ENCODE measurements at regions not wholly inside any gene's neighbourhood (a gene's known extent, or its start where the extent isn't known, plus 50 kb on each side); places are given as distances from the start of the nearest gene placed in this dataset.
"Not testable (repeated sequence)": the region's sequence is repeated elsewhere in the genome, so short reads cannot be mapped to it uniquely, and the experiment has no call there.

DNA sequence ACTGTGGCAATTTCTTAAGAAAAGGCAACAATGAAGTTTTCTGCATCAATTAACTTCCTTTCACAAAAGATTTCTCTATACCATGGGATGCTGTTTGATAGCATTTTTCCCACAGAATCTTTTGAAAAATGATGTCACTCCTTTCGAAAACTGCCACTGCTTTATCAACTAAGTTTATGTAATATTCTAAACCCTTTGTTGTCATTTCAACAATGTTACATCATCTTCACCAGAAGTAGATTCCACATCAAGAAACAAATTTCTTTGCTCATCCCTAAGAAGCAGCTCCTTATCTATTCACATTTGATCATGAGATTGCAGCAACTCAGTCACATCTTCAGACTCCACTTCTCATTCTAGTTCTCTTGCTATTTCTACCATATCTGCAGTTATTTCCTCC lies 116.1 kb upstream of the KCND3 start:
- DNase-seq, result no peak

DNA sequence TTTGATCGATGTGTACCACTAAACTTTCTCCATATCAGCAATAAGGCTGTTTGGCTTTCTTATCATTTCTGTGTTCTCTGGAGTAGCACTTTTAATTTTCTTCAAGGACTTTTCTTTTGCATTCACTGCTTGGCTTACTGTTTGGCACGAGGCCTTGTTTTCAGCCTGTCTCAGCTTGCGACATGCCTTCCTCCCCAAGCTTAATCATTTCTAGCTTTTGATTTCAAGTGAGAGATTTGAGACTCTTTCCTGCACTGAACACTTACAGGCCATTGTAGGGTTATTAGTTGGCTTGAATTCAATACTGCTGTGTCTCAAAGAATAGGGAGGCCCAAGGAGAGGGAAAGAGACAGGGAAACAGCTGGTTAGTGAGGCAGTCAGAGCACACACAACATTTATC lies 120.6 kb upstream of the KCND3 start:
- DNase-seq, result no peak

DNA sequence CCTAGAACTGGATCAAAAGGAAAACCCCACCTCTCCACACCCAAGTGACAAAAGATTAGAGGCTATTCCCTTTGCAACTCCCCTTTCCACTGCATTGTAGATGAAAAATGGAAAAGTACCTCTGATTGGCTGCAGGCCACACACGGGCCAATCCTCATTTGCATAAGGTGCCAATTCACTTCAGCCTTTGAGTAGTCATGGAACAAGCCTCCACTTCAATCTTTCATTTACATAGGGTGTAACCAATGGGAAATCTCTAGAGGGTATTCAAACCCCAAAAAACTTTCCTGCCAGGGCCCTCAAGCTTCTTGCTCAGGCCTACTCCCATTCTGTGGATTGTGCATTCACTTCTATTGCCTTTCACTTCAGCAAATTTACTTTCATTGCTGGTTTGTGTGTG lies 122.3 kb upstream of the KCND3 start:
- DNase-seq, result no peak

DNA sequence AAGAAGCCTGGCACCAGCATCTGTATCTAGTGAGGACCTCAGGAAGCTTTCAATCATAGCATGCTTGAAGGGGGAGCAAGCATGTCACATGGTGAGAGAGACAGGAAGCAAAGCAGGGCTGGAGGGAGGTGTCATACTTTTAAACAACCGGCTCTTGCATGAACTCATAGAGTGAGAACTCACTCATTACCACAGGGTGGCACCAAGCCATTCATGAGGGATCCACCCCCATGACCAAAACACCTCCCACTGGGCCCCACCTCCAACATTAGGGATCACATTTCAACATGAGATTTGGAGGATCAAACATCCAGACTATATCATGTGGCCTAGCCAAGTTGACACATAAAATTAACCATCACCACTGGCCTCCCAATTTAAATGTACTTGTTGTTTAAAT lies 125.1 kb upstream of the KCND3 start:
- DNase-seq, result no peak

DNA sequence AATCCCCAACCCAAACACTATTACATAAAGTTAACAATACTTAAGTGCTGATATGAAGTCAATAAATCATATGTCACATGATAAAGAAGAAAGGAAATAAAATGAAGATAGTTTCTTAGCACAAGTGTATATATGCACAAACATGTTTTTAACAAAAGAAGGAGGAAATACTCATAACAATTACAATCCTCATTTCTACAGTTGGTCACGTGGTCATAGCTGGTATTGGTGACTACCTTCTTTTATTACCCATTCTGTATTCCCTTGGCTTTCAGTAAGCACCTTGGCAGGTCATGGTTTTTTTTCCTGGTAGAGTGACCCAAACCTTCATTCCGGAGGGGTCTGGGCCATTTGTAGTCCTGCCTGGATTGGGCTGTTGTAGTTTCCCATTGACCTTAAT lies 137.1 kb upstream of the KCND3 start:
- no peak for DNase-seq

DNA sequence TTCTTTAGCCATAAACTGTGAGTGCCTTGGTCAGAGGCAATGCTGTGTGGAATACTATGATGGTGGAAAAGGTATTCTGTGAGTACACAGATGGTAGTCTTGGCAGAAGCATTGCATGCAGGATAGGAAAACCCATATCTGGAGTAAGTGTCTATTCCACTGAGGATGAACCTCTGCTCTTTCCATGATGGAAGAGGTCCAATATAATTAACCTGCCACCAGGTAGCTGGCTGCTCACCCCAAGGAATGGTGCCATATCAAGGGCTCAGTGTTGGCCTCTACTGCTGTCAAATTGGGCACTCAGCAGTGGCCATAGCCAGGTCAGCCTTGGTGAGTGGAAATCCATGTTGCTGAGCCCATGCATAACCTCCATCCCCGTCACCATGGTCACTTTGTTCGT lies 138.1 kb upstream of the KCND3 start:
- not testable (repeated sequence) for DNase-seq

DNA sequence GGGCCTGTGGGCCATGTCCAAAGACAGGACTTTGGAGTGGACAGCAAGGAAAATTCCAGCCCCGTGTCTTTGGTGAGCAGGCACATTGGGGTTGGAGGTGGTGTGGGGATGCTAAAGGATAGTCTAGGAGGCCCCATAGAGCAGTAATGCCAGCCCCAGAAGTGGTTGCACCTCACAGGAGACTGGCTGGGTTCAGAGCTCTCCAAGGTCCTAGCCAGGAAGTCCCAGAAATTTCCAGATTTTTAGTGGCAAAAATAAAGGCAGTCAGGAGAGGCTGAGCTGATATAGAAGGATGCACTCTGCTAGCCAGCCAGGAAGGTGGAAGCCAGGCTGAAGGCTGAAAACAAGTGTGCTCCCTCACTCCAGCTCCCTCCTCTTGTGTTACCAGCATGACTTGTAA lies 144.0 kb upstream of the KCND3 start:
- DNase-seq, result no peak

DNA sequence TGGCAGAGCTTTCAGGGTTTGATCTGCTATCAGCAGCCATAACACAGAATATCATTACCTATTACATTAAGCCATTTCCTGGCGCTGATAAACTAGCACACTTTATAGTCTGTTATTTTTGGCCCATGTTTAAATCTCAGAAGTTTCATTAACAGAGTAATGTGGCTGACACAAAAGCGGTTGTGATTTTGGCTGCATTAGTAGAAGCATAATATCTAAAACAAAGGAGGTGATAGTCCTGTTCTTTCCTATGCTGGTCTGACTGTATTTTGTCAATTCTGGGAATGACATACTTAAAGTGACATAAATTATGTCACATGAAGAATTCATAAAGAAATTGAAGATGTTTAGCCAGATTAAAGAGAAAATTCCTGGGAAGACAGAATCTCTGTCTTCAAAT lies 151.3 kb upstream of the KCND3 start:
- DNase-seq, result no peak

DNA sequence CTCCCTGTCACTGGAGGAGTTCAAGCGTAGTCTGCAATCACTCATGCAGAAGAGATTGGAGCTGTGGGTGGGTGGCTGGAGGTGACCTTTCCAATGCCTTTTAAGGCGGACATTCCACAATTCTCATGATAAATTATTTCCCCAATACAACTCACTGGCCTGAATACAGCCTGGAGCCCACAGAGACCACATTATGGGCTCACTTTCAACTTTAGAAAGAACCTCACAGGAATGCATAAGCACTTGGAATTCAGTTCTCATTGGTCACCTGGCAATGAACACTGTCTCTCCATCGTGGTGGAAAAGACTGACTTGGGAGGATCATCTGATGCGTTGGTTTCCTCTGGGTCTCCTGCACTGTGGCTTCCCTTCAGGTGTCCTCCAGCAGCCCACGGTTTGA lies 151.8 kb upstream of the KCND3 start:
- no peak for DNase-seq

DNA sequence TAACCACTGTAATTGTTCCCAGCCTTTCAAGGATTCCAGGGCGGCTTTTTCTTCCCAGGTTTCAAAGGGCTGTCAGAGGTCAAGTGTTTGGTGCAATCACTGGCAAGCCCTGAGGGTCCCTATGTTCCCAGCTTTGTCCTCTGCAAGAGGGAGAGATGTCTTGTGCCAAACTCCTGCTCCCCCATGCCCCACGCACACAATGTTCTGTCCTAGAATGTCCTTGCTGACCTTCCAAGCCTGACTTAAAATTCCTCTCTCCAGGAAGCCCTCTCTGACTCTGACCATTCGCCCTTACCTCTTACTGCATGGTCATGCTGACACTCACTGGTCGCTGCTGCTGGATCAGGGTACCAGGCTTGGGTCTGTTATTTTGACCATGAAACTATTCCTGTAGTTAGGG lies 152.5 kb upstream of the KCND3 start:
- DNase-seq, result no peak

DNA sequence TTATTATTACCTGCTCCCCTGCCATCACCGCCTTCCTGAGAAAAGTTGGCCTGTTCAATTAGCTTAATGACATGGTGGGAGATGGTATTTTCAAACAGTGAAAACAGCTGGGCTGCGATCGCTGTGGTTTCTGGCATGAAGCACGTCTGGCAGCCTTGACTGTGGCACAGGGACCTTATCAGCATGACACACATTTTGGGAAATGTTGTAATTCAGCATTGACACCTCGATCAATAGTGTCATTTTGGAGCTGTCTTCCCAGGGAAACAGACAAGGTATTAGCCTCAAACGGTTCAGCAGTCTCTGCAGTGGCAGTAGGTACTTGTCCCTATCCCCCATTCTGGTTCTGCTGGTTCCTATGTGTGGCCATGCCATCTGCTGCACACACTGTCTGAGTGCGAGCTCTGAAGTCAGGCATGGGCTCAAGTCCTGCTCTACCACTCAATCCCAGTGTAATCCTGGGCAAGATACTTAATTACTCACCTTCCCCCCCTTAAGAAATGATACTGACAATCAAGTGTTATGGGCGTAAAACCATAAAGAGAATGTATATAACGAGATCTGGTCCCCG lies 154.5 kb upstream of the KCND3 start:
- DNase-seq, result no peak

DNA sequence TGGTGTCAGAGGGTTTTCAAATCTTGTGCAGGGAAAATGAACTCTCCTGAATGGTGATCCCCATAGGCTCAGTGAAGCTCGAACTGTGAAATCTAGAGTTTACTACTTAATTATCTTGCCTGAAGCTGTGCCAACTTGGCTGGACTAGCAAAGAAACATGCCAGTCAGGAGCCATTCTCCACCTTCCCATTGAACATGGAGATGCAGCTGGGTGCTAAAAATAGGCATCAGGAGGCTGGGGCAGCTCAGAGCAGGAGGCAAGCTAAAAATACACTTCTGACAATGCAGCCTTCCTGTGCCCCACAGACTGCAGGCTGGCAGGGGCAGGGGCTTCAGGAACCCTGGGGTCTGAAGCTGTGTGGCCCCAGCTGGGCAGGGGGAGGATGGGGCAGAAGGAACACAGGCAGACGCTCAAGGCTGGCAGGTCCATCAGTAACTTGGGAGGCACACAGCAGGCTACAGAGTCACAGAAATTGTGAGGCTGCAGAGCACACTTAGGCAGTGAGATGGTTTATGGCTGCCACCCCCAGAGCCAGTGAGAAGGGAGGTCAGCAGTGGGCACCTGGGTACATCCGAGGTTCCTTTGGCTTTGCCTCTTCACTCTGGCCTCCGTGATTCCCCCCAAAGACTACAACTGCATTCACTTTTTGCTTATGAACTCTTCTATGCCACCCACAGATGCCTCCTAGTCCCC lies 155.4 kb upstream of the KCND3 start:
- no peak for DNase-seq

DNA sequence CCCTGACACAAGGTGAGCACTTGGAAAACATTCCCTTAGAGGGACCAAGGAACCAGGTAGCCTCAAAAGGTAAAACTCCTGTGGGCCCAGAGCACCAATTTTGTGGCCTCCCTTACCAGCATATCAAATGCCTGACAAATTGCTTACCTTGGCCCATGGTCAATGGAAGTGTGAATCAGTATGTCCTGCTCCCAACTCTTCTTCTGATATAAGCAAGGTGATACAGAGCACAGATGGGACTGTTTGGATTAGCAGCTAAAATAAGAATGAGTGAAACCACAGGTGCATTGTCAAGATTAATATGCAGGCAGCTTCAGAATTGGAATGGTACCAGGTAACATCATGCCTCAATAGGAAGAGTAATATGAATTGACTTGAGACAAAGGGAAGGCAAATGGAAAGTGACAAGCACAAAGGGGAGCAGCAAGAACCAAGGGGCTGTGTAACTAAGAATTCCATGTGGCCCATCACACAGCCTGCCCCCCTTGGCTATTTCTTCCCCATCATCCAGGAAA lies 156.8 kb upstream of the KCND3 start:
- DNase-seq, result no peak

DNA sequence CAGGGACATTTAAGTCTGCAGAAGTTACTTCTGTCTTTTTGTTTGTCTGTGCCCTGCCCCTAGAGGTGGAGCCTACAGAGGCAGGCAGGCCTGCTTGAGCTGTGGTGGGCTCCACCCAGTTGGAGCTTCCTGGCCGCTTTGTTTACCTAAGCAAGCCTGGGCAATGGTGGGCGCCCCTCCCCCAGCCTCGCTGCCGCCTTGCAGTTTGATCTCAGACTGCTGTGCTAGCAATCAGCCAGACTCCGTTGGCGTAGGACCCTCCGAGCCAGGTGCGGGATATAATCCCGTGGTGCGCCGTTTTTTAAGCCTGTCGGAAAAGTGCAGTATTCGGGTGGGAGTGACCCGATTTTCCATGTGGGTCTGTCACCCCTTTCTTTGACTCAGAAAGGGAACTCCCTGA lies 170.7 kb upstream of the KCND3 start:
- DNase-seq, result not testable (repeated sequence)

DNA sequence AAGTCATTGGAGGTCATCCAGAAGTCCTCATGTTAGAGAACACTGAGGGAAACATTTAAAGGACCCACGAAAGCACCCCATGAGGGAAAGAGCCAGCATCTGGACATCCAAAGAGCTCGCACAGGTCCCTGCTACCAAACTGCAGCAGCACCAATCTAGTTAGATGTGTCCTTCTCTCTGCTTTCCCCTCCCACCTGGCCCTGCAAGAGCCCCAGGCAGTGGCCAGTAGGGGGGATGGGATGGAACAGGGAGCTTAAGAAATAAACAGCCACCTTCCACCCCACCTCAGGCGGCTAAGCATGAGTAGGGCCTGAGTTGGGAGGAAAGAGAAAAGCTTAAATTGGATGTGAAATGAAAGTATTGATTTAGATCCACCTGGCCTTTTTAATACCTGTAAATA lies 175.9 kb upstream of the KCND3 start:
- DNase-seq, result no peak

DNA sequence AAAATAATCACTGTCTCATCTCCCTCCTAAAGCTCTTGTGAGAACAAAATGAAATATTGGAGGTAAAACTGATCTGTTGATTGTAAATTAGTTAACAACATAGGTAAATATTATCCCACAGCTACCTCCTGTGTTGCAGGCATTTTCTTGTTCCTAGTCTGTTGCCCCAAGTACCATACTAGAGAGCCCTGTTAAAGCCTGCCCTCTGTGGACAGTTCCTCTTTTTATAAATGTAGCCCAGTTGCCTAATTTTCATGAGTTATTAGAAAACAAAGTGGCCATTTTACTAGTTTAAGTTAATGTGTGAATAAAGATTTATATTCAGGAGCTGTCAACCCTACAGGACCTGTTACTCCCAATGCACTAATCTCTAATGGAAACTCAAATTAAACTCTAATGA lies 180.0 kb upstream of the KCND3 start:
- no peak for DNase-seq

DNA sequence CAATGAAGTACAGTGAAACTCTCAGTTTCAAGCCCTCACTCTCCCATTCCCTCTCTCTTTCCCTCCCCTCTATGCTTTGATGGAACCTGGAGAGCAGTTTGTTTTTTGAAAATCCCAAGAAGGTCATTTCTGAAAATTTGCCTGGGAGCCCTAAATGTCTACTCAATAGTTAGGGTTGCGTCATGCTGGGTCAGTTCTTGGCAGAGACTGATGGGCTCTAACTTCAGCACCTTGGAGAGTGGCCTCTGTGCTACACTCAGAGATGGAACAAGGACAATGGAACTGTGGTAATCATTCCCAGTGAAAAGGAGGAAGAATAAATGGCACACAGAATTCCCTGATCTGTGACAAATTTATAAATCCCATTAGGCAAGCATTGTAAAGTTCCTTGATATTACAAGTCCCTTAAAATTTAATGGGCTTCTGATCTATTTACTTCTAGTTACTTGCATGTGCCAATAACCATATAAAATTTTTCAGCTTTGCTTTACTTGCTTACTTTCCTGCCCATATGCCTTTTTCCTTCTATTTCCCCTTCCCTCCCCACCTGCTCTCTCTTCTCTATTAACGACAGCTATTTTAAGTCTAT lies 182.9 kb upstream of the KCND3 start:
- DNase-seq, result no peak

DNA sequence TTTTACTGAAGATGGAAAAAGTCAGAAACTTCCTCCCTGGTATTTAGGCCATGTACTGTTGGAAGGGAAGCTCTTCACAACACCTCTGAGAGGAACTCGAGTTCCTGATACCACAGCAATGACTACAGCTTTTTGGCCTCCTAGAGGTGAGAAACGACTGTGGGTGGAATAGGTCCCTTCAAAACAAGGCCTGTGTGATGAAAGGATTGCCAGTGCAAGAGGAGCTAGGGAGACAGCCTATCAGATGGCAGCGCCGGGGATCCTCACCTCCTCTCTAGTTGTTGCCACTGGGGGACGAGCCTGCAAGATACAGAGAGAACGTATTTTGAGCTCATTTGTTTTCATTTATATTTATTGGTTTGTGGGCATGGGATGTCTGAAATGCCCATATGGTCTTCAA lies 187.8 kb upstream of the KCND3 start:
- DNase-seq, result no peak

DNA sequence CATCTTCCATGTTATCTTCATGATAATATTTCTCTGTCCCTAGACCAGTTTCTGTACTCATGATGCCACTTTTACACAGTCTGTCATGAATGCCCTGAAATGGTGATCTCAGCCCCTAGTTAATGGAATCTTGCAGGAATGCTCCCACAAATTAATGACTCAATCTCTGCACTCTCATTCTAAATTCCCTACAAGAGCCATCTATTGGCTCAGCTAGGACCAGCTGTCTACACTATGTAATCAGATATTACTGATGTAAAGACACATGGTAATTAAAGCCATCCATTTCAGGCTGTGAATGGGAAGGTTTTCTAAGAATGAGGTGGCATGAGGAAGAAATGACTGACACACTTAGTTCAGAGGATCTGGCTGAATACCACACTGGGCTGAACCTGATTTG lies 199.1 kb upstream of the KCND3 start:
- DNase-seq, result no peak

DNA sequence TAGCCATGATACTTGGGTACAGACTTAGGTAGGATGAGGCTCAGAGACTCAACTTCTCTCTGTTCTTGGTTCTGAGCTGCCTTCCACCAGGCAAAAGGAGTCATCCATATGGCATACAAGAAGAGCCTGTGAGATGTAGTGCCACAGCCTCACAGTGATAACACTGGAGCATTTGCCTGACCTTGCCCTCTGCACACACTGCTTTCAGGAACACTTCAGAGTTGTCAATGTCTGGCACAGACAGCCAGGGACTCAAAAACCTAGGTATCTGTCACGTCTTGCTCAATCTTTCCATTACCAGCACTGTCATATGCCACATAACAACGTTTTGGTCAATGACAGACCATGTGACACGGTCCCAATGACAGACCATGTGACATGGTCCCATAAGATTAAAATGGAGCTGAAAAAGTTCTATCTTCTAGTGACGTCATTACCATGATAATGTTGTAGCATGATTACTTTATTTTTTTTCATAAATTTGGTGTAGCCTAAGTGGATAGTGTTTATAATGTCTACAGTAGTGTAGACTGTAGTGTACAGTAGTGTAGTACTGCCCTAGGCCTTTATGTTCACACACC lies 199.9 kb upstream of the CTTNBP2NL start:
- no peak for DNase-seq

DNA sequence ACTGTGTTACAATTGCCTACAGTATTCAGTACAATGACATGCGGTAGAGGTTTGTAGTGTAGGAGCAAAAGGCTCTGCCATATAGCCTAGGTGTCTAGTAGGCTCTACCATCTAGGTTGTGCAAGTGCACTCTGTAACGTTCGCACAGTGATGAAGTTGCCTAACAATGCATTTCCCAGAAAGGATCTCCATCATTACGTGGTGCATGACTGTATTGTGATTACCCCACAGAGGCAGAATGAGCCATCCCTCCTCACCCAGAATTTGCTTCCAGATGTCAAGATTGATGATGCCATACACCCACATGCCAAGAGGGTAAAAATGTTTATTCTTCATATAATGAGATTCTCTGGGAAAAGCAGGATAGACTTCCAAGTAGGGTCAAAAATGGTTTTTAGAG lies 199.3 kb upstream of the CTTNBP2NL start:
- DNase-seq, result no peak

DNA sequence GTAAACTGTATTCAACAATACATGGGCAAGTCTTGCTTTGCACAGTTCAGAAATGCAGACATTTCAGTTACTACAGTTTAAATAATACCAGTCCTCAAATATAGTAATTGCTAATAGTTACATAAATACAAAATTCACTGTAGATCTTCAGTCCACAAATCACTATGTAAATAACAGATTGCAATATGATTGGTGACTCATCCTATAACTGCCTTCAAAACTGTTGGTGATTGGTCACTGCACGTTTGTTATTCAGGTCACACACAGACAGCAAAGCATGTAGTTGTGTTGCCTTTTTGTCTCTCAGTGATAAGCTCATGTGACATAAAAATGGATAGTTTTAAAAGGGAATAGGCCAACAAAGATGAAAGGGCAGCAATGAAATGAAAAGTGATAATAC lies 186.5 kb upstream of the CTTNBP2NL start:
- no peak for DNase-seq

DNA sequence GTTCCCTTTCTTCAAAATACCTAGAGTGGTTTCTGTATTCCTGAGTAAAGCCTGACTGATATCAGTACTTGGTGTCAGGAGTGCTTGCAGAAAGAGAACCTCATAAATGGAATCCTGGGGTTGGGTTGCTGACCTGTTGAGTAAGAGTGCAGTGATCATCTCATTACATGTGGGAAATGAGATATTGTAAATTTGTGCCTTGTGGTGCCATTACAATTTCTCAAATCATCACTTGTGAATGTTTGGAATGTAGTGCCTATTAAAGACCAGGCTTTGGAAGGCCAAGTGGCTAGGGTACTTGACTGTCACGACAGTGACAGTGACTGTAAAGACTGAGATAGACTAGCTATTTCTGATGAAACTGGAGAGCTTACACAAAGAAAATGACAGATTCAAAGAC lies 176.7 kb upstream of the CTTNBP2NL start:
- no peak for DNase-seq

DNA sequence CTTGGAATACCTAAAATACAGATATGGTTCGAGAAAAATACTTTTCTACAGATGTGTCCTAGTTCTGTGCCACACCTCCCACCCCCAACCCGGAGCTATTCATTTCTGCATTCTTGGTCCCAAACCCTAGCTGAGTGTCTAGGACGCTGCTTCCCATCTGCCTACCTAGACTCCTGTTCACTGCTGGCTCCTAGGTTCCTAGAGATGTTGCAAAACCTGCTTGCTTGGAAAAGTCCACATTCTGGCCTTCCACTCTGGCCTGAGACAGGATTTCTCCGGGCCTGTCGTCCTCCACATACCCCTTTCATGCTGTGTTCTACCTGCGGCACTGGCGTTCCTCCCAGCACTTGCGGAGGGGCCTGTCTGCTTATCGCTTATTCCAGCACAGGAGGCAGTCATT lies 165.8 kb upstream of the CTTNBP2NL start:
- no peak for DNase-seq
